CD4-positive, alpha-beta T cell treated with Interleukin-15 for 4 hours (primary cell): ENCODE measurements at regions not wholly inside any gene's neighbourhood (a gene's known extent, or its start where the extent isn't known, plus 50 kb on each side); places are given as distances from the start of the nearest gene placed in this dataset.
A peak's percentile ranks its signal among the peaks of the same experiment; 100 is the strongest.
"Not testable (repeated sequence)": the region's sequence is repeated elsewhere in the genome, so short reads cannot be mapped to it uniquely, and the experiment has no call there.

ENCODE experiments used
- DNase-seq: peaks from one replicate; pipeline ENCODE4 v3.0.0-alpha.2; 2020; ENCODE audit warnings: low spot score

DNA sequence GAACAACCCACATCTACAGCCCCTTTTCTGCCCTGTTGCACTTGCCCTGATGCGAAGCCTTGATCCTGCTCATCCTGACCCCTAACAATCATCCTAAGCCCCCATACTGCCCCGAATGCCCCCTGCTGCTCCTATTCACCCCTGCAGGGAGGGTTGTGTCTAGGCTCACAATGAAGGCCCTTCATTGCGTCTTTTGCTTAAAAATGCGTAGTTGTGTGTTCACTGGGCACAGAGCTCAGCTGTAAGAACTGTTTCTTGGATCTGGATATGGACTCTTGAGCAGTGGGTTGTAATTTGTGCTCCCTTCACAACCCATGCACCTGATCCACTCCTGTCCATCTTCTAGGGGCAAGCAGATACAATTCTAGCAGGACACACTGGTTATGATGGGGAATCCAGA, 802.9 kb downstream of the TMEM121 start:
- not testable (repeated sequence) for DNase-seq

DNA sequence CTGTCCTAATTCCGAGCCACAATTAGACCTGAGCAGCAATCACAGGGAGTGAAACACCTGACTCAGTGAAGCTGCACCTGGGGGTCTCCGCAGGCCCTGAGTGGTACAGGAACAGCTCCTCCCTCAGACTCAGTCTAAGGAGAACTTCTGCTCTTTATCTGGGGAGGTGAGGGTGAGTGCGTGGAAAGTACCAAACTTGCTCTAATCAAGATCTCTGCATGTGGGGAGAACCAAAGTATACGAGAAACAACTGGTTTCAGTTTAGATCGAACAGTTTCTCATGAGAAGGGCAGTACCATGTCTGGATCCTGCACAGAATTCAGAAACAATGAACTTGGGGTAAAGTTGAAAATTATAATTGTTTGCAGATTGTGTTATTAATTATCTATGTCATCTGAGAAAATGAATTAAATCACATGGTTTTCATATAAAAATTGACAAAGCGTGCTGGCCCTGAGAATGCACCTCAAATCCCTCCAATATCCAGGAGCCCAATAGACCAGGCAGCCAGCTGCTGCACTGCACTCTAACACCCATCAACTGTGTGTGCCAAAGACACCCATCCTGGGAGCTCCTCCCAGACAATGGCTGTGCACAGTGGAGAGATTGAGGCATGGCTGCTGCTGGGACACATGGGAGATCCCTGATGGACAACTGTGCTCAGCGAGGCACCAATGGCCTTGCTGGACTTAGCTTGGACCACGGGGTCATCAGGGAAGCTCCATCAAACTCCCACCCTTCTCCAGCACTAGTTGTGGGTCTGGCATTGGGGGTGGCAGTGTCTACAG, 803.8 kb downstream of the TMEM121 start:
- not testable (repeated sequence) for DNase-seq

DNA sequence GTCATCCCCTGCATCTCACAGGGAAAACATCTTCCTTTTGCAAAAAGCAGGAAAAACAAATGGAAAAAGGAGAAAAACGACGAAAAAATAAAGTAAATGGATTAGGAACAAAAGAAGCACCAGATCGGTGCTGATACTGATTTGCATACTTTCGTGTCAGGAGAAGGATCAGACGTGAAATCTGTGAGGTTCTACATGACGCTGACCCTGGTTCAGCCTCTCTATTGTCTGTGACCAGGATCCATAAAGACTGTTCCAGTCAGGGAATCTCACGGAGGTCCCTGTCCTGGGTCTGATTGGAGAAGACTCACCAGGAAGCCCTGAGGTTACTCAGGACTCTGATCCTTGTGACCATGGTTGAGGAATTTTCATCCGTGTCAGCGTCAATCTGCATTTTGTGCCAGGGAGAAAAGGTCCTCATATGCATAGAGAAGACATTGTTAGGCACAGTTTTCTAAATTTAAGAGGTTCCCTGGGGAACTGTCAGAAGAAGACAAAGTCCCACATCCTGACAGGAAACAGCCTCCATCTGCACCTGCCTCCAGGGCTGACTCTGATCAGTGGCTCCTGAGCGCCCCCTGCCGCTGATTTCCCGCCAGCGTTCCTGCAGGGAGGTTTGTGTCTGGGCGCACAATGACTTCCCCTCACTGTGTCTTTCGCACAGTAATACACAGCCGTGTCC, 808.2 kb downstream of the TMEM121 start:
- peak; percentile 54 for DNase-seq

DNA sequence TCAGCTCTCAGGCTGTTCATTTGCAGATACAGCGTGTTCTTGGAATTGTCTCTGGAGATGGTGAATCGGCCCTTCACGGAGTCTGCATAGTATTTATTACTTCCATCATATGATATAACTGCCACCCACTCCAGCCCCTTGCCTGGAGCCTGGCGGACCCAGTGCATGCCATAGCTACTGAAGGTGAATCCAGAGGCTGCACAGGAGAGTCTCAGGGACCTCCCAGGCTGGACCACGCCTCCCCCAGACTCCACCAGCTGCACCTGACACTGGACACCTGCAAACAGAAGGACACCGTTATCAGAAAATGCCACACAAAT, 808.7 kb downstream of the TMEM121 start:
- DNase-seq, result not testable (repeated sequence)

DNA sequence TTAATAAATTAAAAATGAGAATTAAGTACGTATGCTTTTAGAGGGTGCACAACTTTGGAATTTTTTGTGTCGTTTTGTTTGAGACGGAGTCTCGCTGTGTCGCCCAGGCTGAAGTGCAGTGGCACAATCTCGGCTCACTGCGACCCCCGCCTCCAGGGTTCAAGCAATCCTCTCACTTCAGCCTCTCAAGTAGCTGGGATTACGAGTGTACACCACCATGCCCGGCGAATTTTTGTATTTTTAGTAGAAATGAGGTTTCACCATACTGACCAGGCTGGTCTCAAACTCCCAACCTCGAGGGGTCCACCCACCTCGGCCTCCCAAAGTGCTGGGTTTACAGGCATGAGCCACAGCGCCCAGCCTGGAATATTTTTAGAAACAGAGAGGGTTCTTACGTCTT, 812.4 kb downstream of the TMEM121 start:
- DNase-seq, result not testable (repeated sequence)

DNA sequence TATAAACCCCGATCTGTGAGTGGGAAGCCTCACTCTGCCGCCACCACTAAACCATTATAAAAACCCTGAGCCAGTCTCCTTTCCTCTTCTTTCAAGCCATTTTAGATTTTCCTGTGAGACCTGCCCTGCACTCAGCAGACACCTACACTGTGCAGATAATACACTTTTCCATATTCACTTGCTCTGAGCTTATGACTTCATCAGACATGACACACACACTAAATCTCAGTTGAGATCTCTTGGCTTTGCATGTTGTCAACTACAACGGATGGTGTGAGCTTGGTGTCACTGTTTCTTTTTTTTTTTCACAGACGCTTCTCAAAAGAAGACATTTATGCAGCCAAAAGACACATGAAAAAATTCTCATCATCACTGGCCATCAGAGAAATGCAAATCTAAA, 814.3 kb downstream of the TMEM121 start:
- DNase-seq, result not testable (repeated sequence)

DNA sequence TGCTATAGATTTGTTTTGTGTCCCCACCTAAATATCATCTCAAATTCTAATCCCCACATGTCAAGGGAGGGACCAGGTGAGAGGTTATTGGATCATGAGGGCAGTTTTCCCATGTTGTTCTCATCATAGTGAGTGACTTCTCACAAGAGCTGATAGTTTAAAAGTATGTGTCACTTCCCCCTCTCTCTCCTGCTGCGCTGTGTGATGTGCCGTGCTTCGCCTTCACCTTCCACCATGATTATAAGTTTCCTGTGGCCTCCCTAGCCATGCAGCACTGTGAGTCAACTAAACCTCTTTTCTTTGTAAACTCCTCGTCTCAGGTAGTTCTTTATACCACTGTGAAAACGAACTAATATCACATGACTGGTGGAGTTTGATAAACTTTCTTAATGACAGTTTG, 814.8 kb downstream of the TMEM121 start:
- DNase-seq, result not testable (repeated sequence)

DNA sequence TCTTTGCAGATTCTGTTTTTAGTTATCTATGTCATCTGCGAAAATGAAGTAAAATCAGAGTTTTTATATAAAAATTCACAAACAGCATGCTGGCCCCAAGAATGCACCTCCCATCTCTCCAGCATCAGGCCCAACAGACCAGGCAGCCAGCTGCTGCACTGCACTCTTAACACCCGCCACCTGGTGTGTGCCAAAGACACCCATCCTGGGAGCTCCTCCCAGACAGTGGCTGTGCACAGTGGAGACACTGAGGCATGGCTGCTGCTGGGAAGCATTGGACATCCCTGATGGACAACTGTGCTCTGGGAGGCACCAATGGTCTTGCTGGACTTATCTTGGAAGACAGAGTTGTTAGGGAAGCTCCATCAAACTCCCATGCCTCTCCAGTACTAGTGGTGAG, 817.2 kb downstream of the TMEM121 start:
- no peak for DNase-seq

DNA sequence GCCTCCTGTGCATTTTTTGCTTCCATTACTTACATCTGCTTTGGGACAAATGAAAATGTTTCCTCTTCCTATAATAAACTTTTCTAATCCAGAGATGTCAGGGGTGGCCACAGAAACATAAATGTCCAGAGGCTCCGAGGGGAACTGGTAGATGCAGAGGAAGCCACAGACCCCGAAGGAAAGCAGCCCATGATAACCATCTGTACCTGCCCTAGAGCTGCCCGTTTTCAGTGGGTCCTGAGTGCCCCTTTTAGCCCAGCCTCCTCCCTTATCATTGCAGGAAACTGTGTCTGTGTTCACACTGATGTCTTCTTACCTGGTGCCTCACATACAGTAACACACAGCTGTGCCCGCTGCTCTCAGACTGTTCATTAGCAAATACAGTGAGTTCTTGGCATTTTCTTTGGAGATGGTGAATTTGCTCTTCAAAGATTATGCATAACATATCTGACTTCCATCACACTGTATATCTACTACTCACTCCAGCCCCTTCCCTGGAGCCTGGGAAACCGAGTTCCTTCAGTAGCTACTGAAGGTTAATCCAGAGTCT, 817.8 kb downstream of the TMEM121 start:
- not testable (repeated sequence) for DNase-seq

DNA sequence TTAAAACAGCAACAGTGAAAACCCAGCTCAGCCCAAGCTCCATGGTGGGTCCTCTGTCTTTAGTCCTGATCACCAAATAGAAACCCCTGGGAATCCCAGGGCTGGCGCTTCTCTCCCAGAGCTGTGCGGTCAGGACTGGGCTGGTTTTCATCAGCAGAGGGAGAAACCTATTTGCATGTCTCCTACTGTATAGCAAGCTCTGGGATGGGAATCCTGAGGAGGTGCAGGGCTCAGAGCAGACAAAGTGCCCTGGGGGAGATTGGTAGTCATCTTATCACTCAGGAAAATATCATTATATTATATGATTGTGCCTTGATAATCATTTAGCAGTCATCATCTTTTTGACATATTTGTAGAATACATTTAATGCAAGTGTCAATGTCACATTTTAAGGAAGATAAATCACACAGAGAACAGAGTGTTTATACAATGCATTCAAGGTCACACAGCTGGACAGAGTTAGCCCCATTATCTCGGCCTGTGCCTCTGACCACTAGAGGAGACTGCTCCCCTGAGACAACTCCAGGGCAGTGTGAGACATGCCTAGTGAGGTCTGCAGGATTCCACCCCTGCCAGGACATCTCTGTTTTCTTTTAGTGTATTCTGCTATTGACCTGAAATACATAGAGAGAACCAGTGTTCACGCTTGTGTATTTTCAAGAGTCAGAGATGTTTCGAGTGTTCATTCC, 818.6 kb downstream of the TMEM121 start:
- DNase-seq, result not testable (repeated sequence)

DNA sequence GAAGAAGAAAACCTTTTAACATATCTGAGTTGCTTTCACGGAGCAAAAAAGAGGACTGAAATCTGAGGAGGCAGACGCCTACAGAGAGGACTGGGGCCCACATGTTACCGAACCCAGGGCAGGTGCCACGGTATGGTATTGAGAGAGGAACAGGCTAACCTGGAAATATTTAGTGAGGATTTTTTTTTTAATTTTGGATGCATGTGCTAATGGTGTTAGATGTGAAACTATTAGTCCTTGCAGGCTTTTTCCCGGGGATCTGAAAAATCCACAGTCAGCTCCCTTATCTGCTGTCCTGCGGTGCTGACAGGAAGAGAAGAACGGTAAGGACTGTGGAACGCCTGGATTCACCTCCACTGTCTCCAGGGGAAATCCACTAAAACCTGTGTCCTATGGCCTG, 819.7 kb downstream of the TMEM121 start:
- no peak for DNase-seq

DNA sequence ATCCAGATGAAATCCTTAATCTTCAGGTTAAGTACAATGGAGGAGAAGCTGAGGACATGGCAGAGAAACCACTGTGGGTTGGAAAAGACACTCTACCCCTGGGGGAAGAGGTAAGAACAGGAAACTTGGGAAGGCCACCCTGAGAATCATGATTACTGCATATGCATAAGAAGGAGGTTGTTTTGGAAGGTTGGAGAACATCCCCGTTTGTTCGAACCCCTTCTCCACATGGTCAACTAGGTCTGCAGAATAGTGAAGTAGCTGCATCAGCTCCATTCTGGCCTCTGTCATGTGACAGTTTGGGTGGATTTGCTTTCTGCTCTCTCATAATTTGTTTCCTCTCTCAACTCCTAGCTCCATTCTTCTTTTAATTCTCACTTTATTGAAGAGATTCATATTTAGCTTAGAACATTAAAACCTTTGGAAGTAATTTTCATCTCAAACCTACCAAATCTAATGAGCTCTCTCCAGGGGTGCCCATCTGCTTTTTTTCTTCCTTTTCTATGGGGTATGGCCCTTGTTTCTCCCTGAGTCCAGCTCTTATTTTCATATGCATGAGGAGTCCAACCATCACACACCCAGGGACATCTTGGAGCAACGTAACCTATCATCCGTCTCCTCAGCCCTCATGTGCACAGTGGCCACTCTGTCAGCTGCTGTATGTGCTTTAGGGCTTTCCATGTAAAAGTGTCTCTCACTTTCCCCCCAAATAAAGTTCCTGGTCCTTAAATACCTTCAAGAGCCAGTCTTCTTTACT, 820.3 kb downstream of the TMEM121 start:
- DNase-seq, result no peak

DNA sequence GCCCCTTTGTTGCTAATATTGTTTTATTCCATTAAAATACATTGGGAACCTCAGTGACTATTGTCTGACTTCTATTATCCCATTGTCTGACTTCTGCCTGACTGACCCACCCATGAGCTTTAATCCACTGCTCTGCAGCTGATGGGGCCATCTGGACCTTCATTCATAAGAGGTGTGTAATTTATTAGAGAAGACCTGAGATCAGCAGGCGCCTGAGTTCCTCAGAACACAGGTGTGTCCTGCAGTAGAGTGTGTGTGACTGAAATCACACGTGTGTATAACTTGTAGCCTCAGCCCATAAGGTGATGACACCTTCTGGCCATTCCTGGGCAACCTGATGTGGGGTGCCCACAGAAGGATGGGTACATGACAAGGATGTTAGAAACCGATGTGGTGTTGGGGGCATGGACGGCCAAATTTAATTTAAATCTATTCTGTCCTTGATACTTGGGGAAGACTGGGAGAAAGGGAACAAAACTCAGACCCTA, 821.0 kb downstream of the TMEM121 start:
- DNase-seq, result no peak

DNA sequence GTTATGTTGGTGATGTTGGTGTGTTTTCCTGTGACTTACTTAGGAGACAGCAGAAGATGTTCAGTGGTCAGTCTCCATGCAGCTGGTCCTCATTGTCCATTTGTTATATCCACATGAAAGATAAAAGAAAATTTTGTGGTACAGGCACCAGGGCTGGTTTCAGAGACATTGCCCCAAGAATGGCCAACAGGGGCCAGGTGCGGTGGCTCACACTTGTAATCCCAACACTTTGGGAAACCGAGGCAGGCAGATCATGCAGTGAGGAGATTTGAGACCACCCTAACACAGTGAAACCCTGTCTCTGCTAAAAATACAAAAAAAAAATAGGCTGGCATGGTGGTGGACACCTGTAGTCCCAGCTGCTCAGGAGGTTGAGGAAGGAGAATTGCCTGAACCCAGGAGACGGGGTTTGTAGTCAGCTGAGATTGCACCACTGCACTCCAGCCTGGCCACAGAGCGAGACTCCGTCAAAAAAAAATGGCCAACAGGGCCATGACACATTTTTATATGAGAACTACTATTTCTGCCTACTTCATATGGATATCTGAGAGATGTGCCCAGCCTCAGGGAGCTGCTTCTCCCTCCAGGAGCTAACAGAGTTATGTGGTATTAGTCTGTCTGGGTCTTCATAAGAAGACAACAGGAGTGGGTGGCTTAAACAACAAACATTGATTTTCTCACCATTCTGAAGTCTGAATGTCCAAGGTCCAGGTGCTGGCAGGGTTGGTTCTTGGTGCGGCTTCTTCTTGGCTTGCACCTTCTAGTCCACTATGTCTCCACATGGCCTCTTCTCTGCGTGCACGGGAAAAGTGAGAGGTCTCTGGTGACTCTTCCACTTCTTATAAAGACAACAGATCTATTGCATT, 821.7 kb downstream of the TMEM121 start:
- DNase-seq, result no peak

DNA sequence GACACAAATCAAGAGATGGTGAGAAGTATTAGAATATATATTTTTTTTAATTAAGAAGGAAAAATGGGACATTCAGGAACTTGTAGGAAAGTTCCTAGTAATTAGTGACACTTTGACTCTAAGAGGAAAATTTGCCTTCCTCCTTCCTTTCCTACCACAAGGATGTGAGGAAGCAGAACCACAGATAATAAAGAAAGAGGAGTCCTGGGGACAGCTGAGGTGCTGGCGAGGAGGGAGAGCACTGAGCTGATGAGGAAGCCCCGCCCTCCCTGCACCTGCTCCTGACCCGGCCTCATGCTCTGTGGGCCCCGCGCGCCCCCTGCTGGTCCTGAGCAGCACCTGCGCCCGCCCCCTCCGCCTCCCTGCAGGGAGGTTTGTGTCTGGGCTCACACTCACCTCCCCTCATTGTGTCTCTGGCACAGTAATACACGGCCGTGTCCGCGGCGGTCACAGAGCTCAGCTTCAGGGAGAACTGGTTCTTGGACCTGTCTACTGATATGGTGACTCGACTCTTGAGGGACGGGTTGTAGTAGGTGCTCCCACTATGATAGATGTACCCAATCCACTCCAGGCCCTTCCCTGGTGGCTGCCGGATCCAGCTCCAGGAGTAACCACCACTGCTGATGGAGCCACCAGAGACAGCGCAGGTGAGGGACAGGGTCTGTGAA, 822.6 kb downstream of the TMEM121 start:
- peak; percentile 81 for DNase-seq

DNA sequence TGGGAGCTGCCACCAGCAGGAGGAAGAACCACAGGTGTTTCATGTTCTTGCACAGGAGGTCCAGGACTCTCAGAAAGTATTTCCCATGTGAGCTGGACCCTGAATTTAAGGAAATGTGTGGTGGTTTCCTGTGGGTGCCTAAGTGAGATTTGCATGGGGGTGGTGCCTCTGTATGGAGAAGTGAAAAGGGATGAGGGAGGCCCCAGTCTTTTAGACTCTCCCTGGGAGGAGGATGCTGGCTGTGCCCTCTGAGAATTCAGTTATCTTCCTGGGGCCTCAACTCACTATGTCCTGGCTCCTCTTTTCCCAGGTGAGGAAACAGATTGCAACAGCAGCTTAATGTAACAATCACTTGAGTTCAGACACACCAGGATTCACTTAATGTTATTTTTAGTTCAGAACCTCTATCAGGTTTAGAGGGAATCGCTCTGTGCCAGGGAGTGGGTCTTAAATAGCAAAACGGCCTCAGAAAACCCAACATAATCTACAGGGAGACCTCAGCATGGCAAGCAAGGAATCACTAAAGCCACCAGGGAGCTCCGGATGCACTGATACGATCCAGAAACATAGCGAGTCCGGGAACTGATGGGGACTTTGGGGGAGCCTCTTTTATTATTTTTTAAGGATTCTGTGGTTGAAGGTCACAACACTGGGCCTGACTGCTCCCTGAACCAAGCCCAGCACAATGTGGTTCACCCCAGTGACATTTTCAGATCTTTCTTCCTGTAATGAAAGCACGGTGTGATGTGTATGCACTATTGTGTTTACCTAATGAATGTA, 823.5 kb downstream of the TMEM121 start:
- not testable (repeated sequence) for DNase-seq

DNA sequence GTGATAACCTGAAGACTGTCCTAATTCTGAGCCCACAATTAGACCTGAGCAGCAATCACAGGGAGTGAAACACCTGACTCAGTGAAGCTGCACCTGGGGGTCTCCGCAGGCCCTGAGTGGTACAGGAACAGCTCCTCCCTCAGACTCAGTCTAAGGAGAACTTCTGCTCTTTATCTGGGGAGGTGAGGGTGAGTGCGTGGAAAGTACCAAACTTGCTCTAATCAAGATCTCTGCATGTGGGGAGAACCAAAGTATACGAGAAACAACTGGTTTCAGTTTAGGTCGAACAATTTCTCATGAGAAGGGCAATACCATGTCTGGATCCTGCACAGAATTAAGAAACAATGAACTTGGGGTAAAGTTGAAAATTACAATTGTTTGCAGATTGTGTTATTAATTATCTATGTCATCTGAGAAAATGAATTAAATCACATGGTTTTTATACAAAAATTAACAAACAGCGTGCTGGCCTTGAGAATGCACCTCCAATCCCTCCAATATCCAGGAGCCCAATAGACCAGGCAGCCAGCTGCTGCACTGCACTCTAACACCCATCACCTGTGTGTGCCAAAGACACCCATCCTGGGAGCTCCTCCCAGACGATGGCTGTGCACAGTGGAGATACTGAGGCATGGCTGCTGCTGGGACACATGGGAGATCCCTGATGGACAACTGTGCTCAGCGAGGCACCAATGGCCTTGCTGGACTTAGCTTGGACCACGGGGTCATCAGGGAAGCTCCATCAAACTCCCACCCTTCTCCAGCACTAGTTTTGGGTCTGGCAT, 828.8 kb downstream of the TMEM121 start:
- not testable (repeated sequence) for DNase-seq

DNA sequence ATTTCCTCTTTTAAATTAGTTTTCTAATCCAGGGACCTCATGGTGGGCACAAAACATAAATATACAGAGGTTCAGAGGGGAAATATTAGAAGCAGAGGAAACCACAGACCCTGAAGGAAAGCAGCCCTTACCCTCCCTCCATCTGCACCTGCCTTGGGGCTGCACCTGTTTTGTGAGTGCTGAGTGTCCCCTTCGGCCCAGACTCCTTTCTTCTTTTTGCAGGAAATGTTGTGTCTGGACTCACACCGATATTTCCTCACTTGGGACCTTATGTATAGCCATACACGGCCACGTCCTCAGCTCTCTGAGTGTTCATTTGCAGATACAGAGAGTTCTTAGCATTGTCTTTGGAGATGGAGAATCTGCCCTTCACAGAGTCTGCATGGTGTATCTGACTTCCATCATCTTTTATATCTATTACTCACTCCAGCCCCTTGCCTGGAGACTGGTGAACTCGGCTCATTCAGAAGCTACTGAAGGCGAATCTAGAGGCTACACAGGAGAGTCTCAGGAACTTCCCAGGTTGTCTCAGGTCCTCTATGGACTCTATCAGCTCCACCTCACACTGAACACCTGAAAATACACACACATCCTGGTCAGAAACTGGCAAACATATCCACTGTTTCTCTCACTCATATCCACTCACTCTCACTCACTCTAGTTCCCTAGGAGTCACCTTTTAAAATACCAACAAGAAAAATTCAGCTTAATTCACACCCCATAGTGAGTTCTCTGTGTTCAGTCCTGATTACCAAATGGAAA, 829.7 kb downstream of the TMEM121 start:
- DNase-seq, result not testable (repeated sequence)
